Cardiac muscle cell (in vitro differentiated cells and primary cell): ENCODE measurements at regions not wholly inside any gene's neighbourhood (a gene's known extent, or its start where the extent isn't known, plus 50 kb on each side); places are given as distances from the start of the nearest gene placed in this dataset.

ENCODE experiments used
- DNase-seq, 2 donors: peaks; one replicate each; pipeline versions ENCODE4 v3.0.0 to v3.0.0-alpha.2; 2010 to 2017; ENCODE audit warnings: low read depth in 1 of 2, low spot score in 1 of 2
- H3K27ac ChIP-seq: fragments of 200-600 bp; sonication (generic); 2 replicates; pipeline ENCODE4 v1.5.1; 2016
- H3K27me3 ChIP-seq: fragments of 200-600 bp; sonication (generic); 2 replicates; pipeline ENCODE4 v1.6.0; 2016; ENCODE audit warnings: control low read depth
- H3K36me3 ChIP-seq: fragments of 200-600 bp; sonication (generic); 2 replicates; pipeline ENCODE4 v1.5.1; 2016; ENCODE audit warnings: control low read depth
- H3K4me1 ChIP-seq: fragments of 200-600 bp; sonication (generic); 2 replicates; pipeline ENCODE4 v1.8.1; 2017; ENCODE audit warnings: low read depth, mild to moderate bottlenecking, mixed run types
- H3K4me3 ChIP-seq: fragments of 200-600 bp; sonication (generic); 2 replicates; pipeline ENCODE4 v1.5.1; 2016; ENCODE audit warnings: mild to moderate bottlenecking
- H3K9me3 ChIP-seq: fragments of 200-600 bp; sonication (generic); 2 replicates; pipeline ENCODE4 v1.5.1; 2017; ENCODE audit warnings: low read depth, mild to moderate bottlenecking, control low read depth
- TF ChIP-seq, protein P1 (sequence below): IDR thresholded peaks from 2 replicates; pipeline ENCODE4 v1.5.1; 2012; ENCODE audit warnings: low read depth, mild to moderate bottlenecking, low read length

- TF ChIP-seq, protein P1, sequence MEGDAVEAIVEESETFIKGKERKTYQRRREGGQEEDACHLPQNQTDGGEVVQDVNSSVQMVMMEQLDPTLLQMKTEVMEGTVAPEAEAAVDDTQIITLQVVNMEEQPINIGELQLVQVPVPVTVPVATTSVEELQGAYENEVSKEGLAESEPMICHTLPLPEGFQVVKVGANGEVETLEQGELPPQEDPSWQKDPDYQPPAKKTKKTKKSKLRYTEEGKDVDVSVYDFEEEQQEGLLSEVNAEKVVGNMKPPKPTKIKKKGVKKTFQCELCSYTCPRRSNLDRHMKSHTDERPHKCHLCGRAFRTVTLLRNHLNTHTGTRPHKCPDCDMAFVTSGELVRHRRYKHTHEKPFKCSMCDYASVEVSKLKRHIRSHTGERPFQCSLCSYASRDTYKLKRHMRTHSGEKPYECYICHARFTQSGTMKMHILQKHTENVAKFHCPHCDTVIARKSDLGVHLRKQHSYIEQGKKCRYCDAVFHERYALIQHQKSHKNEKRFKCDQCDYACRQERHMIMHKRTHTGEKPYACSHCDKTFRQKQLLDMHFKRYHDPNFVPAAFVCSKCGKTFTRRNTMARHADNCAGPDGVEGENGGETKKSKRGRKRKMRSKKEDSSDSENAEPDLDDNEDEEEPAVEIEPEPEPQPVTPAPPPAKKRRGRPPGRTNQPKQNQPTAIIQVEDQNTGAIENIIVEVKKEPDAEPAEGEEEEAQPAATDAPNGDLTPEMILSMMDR: no peak
- H3K4me3 ChIP-seq: no peak overlapping the region
- no peak overlapping the region for H3K27ac ChIP-seq
- DNase-seq: no peak
- peaks cover 26% of the 10 kb centered on the region for H3K4me1 ChIP-seq
- no peaks in the 10 kb centered on the region for H3K27me3 ChIP-seq
- no peaks in the 10 kb centered on the region for H3K9me3 ChIP-seq
- no peaks in the 10 kb centered on the region for H3K36me3 ChIP-seq
Observed at GRCh38 chr2:41965173-41965908, 82.5 kb upstream of the PKDCC start.

DNA sequence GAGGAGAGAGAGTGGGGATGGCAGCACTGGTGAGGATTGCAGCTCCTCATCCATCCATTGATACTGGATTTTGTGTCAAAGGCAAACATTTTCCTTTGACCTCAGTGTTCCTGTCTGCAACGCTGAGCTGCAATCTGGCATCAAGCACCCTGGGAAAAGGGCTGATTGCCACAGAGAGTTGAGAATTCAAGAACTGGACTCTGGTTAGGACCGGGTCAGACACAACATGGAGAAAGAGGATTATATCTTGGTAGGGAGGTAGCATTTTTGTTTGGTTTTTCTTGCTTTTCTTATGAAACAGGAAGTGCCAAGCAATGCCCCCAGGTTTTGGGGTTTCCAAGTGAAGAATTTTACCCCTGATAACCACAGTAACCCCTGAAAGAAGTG, 81.9 kb upstream of the PKDCC start:
- H3K27ac ChIP-seq: no peak overlapping the region
- H3K4me3 ChIP-seq: no peak overlapping the region
- no peaks in the 10 kb centered on the region for H3K36me3 ChIP-seq
- no peaks in the 10 kb centered on the region for H3K27me3 ChIP-seq
- DNase-seq: peak in 1 of 2 donors; percentile 79
- H3K9me3 ChIP-seq: no peaks in the 10 kb centered on the region
- TF ChIP-seq, protein P1: no peak
- peaks cover 26% of the 10 kb centered on the region for H3K4me1 ChIP-seq

DNA sequence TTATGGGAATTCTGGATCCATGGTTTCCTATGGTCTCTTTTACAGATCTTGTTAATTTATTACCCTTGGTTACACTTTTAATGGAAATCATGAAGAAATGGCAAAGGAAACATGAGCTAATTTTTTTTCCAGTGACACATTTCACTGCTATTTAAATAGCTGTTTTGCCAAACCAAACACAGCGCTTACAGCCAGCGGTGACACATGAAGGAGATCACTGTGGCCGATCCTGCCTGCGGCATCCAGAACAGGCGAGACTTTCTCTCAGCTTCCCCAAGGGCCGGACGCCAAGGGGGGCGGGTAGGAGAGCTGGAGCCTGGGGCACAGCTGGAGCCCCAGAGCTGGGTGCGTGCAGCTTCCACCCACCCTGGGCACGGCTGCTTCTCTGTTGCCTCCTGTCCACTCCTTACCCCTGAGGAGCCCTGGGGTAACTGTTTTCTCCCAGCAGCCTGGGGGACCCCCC, 81.4 kb upstream of the PKDCC start:
- Histone ChIP-seq H3K4me1 (peaks cover 26% of the 10 kb centered on the region), H3K9me3 (no peaks in the 10 kb centered on the region), H3K4me3 (no peak overlapping the region), H3K36me3 (no peaks in the 10 kb centered on the region), H3K27ac (no peak overlapping the region), H3K27me3 (no peaks in the 10 kb centered on the region)
- TF ChIP-seq, protein P1: no peak
- DNase-seq: peak in 1 of 2 donors; percentile 97

- Histone ChIP-seq H3K27ac (no peak overlapping the region), H3K27me3 (no peaks in the 10 kb centered on the region), H3K4me1 (peaks cover 26% of the 10 kb centered on the region), H3K4me3 (no peak overlapping the region), H3K36me3 (no peaks in the 10 kb centered on the region), H3K9me3 (no peaks in the 10 kb centered on the region)
- TF ChIP-seq, protein P1: no peak
- no peak for DNase-seq
Observed at GRCh38 chr2:41966920-41967319, 80.9 kb upstream of the PKDCC start.

DNA sequence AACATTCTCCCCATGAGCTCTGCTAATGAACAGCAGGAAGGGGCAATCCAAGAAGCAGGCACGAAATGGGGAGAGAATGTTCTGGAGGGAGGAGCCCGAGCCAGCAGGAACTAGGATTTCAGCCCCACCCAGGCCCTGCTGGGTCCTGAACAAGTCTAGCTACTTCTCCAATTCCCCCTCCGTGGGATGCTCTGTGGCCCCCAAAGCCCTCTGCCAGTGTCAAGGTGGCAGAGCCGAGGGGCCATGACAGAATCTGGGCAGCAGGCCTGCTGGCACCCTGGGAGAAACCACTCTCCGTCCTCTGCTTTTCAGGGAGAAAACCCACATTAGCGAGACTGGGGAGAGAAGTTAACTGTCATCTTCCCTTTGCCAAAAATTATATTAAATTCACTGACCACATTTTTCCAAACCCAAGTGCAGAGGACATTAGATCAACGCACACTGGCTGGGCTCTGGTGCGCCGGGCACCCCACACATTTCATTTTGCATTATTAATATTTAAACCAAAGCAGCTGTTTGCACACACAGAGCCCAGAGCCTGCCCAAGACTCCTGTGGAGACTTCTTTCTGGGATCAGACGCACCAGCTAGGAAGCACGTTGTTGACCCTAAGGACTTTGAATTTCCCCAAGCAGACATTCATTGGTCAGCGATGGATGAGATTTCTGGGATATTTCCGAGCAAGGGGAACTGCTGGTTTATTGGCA, 80.2 kb upstream of the PKDCC start:
- peaks cover 23% of the 10 kb centered on the region for H3K4me1 ChIP-seq
- no peaks in the 10 kb centered on the region for H3K27me3 ChIP-seq
- TF ChIP-seq, protein P1: no peak
- no peak overlapping the region for H3K4me3 ChIP-seq
- no peak overlapping the region for H3K27ac ChIP-seq
- no peaks in the 10 kb centered on the region for H3K9me3 ChIP-seq
- H3K36me3 ChIP-seq: no peaks in the 10 kb centered on the region
- peak in 1 of 2 donors; percentile 58 for DNase-seq
